GM12874 (cell line): ENCODE measurements at regions not wholly inside any gene's neighbourhood (a gene's known extent, or its start where the extent isn't known, plus 50 kb on each side); places are given as distances from the start of the nearest gene placed in this dataset.

Experiments
- TF ChIP-seq, protein P1 (sequence below): IDR thresholded peaks from 2 replicates; pipeline ENCODE4 v1.5.1; 2011; ENCODE audit warnings: low read depth, mild to moderate bottlenecking, control low read depth, low read length, moderate library complexity; ENCODE audit not compliant: insufficient read depth

DNA sequence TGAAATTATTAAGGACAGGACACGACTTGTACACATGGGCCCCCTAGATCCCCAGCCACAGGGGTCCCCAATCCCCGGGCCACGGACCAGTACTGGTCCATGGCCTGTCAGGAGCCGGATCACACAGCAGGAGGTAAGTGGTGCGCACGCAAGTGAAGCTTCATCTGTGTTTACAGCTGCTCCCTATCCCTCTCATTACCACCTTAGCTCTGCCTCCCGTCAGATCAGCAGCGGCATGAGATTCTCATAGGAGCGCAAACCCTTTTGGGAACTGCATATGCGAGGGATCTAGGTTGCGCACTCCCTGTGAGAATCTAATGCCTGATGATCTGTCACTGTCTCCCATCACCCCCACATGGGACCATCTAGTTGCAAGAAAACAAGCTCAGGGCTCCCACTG, 137.8 kb upstream of the ZFHX3 start:
- TF ChIP-seq, protein P1, sequence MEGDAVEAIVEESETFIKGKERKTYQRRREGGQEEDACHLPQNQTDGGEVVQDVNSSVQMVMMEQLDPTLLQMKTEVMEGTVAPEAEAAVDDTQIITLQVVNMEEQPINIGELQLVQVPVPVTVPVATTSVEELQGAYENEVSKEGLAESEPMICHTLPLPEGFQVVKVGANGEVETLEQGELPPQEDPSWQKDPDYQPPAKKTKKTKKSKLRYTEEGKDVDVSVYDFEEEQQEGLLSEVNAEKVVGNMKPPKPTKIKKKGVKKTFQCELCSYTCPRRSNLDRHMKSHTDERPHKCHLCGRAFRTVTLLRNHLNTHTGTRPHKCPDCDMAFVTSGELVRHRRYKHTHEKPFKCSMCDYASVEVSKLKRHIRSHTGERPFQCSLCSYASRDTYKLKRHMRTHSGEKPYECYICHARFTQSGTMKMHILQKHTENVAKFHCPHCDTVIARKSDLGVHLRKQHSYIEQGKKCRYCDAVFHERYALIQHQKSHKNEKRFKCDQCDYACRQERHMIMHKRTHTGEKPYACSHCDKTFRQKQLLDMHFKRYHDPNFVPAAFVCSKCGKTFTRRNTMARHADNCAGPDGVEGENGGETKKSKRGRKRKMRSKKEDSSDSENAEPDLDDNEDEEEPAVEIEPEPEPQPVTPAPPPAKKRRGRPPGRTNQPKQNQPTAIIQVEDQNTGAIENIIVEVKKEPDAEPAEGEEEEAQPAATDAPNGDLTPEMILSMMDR: no peak

DNA sequence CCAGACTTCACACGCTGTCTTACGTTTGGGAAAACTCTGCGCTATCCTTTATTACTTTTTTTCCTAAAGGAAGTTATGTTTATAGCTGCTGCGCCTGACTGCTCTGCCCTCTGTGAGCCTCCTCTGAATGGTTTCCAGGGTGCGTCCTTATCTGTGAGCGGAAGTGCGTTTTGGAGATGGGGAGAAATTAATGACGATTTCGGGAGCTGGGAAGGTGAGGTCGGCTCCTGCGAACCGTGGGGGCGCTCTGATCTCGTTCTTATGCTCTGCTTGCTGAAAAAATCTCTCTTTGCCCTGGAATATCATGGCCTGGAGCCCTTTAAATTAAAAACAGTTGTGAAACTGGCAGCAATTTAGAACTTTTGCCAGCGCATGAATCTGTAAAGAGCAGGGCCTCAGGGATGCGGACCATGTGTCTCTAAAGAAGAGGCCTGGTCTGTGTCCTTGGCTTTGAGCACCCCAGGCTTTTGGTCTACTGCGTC, 135.7 kb upstream of the ZFHX3 start:
- TF ChIP-seq, protein P1: no peak

DNA sequence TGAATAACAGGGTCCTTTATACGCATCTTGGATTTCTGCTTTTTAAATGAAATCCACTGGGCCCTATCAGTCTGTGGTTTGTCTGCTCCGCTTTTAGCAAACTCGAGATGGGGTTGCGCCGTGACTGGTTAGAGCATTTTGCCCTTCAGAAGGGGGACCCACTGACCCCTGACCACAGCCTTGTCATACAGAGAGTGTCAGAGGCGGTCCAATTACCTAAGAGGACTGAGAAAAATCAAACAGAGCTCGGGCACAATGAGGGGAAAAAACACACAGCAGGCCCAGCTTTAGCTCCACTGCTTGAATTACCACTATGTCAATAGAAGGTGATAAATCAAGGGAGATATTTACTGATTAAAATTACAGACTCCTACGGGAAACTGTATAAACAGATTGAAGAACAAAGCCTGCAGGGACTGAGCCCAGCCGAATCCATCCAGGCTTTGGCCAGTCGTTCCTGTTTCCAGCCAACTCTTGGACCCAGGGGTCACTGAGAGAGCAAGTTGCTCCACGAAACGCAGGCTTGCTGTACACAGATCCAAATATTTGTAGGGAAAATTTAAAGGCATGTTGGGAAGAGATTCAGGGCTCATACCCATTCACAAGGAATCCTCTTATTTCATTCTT, 131.9 kb upstream of the ZFHX3 start:
- TF ChIP-seq, protein P1: no peak

DNA sequence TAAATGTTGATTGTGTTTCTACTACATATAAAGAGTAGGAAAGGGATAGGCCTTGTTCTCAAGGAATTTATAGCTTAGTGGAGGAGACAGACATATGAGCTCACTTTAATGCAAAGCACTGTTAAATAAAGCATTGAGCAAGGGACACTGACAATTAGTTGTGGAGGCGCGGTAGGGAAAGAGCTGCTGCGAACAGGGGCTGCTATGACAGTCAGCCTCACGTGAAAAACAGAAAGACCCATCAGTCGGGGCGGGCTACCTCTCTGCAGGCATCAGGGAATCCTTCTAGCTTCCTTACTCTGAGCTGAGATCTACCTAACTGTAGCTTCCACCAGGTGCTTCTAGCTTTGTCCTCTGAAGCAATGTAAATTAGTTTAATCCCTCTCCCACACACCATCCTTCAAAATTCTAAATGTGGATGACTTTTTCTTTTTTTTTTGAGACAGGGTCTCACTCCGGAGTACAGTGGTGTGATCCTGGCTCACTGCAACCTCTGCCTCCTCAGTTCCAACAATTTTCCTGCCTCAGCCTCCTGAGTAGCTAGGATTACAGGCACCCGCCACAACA, 129.9 kb upstream of the ZFHX3 start:
- TF ChIP-seq, protein P1: no peak

DNA sequence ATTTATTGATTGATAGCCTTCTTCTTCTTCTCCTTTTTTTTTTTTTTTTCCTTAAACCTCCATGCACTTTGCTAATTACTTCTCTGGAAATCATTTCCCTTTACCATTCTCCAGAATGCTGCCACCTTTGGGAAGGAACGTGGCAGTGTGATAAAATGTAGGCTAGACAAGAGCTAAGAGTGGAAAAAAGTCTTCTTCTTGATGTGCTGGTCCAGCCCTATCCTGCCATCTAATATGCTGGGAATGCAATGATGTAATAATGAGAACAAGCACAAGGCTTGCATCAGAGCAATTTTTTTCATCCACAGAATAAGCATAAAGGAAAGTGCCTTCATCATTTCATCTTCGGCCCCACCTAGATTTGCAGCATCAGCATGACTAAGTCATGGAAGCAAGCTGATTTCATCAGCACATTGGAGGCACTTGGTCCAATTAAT, 128.7 kb upstream of the ZFHX3 start:
- TF ChIP-seq, protein P1: no peak

DNA sequence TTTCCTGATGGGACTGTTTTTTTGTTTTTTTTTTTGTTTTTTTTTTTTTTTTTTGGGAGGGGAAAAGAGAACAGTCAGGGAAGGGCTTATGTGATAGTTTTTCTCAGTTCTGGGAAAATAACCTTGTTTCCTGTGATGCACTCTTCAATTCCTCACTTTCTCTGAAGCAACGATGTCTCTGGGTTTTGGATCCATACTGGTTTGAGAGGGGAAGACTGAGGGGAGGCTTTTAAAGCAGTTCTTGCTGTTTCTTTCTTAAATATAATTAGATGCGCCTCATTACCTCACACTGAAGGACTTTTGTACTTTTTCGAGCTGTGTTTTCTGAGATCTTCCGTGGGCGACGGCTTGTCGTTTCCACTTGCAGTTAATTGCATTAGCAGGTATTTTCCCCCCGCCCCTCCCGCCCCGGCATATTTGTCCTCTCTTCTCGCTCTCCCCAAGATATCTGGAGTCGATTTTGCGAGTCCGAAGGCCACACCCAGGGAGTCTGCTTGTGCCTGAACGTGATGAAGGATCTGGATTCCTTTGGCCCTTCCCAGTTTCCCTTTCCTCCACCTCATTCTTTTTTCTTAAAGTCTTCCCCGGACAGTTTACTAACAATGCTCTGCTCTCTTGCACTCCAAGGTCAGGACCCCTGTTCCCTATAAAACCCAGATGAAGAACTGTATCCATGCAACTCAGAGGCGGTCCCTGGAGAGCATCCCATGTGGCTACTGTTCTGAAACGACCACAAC, 125.2 kb upstream of the ZFHX3 start:
- TF ChIP-seq, protein P1: no peak

DNA sequence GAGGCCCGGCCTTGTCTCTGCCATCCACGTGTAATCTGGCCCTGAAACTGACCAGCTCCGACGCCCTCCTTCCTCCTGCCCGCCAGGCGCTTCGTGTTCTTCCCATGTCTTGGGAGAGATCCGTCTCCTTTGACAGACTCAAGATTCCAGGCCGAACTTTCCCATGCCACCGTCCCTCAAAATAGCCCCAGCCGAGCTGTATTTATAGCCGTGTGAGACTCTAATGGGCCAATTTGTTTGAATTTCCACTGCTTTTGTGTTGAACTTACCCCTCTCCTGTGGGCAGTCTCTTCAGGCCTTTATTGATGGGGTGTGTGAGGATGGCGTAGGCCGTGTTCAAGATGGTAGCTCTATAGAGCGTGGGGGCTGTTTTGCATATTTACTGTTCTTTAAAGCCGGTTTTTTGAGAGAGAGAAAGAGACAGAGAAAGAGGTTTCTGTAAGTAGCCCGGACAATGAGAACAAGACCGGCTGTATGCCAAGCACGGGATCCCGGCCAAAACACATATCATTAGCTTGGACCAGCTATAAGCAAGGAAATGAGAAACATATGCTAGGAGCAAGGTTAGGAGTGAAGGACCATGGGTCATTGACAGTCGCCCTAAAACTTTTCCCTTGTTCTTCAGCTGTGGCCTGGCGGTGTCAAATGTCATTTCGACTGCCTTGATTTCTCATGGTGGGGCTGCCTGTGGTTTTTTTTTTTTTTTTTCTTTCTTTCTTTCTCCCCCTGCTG, 124.5 kb upstream of the ZFHX3 start:
- TF ChIP-seq, protein P1: no peak
